8988T (cell line): ENCODE measurements at regions not wholly inside any gene's neighbourhood (a gene's known extent, or its start where the extent isn't known, plus 50 kb on each side); places are given as distances from the start of the nearest gene placed in this dataset.

Experiments used
- DNase-seq: peaks from one replicate; pipeline ENCODE4 v3.0.0; 2011

DNA sequence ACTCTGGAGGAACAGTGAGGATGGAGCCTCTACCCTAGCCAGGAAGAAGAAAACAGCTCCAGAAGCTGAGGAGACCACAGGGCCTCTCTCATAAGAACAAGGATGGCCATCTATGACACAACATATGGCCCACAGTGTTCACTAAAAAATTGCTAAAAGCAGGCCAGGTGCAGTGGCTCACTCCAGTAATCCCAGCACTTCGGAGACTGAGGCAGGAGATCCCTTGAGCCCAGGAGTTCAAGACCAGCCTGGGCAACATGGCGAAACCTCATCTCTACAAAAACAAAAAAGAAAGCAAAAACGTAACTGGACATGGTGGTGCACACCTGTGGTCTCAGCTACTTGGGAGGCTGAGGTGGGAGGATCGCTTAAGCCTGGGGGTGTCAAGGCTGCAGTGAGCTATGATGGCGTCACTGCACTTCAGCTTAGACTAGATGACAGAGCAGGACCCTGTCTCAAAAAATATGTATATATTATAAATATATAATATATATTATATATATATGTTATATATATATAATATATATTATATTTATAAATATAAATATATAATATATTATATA lies 103.1 kb downstream of the TOMM20 start:
- no peak for DNase-seq

DNA sequence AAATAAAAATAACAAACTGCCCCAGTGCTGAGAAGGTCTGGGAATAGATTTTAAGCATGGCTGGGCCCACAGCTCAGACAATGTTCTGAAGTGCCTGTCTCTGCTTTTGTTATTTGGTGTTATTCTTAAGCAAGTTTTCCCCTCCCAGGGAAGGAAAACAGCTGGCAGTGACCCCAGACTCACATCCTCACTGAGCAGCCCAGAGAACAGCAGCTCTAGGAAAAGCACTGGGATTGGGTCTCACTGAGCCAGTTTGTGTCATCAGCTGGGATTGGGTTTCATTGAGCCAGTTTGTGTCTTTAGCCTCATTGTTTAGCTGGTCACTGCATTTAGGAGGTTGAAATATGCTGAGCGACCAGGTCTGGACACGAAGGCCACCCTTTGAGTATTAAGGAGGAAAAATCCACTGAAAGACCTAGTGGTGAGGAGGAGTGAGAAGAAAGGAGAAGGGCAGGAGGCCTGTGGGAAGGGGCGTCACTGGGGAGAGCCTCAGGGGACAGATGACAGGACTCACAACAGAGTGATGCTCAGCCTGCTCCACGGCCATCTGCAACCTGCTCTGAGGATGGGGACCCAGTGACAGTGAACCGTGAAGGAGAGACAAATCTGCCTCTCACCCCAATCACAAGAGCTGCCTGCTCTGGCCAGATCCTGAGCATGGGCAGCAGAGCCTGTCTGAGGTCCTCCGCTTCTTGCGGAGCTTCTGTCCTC lies 103.8 kb downstream of the TOMM20 start:
- DNase-seq = no peak

GRCh38 chr1:235023711-235024439 lies 104.8 kb downstream of the TOMM20 start:
- DNase-seq = no peak

- no peak for DNase-seq
These were observed 105.5 kb downstream of the TOMM20 start for GRCh38 chr1:235022981-235023710.

DNA sequence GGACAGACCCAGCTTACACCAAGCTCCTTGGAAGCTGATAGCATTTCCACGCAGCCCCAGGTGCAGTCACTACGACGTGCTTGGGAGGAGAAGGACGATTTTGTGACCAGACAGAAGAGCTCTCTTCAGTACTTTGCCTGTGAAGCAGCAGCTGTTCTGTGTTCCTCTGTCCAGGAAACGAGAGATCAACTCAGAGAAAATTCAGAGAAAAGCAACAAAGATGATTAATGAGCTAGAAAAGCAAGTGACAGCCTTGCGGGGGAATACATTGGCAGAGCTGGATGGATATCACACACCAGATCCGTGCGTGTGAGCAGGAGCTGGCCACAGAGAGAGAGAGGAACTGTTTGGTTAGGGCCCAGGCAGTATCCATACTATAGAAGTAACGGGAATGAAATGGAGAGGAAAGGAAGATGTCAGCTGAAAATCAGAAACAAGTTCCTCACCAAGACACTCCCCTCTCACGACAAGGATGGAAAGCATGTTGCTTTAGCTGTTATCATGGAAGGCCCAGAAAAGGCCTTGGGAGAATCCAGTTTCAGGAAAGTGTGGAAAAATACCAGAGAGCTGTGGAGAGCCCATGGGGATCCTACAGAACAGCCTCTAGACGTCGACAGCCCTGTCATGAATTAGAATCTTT lies 106.2 kb downstream of the TOMM20 start:
- DNase-seq = no peak

DNA sequence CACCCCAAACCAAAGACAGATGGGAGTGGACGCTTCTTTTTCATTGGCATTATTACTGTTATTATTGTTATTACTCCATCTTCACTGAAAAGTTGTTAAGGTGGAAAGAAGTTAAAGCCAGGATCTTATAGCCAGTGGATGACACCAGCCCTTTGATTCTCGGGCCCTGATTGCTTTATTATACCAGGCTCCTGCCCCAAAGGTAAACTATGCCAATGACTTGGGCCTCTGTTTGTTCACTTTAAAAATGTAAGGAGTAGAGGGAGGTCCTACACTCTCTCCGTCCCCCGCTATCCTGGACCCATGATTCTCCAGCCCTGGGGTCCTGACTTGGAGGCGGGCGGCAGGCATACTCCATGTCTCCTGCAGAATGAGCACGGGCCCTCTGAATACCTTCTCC lies 106.8 kb downstream of the TOMM20 start:
- DNase-seq = no peak

DNA sequence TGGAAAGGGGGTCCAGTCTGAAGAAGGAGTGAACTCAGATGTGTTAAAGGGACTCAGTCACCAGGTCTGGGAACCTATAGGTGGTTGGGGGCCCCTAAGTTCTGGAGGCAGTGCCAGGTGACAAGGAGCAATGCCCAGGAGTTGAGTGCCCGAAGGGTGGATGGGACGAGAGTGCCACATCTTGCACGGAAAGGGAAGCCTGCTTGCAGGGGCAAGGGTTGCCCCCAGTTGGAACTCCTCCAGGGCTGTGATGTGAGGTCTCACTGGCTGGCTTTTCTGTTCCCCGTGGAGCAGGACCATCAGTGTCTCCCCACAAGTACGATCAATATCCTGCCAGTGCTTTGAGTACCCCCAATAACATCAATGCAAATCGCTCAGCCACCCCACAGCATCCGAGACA lies 107.3 kb downstream of the TOMM20 start:
- DNase-seq = no peak

DNA sequence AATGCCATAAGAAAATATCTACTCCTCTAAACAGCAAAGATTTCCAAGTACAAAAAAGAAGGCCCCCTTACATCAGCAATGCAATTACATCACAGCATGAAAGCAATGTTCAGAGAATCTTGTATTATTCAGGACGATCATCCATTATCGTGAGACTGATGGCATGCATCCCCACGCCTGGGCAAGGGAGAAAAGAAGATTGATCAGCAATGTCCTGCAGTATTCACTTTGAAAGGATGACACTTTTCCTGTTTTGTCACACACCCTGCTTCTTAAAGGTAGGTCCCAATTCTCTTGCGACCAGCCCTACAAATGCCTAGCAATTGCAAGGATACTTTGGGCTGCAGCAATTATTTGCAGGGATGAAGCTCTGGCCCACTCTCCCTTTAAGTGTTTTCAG lies 108.7 kb downstream of the TOMM20 start:
- DNase-seq = no peak

DNA sequence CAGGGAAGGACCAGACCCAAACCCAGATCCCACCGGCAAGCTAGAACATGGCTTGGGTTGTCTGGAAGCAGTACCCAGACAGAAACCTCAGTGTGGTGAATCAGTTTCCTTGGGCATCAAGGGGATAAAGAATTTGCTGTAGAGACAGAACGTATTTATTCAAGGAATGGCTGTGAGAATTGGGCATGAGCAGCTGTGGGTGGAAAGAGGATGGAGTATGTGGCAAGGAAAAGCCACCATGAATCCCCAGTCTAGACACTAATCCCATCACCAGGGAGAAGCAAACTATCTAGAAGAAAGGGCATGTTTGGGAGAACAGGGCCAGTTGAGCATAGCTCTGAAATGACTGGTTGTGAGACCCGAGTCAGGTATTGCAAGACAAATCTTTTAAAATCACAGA lies 109.2 kb downstream of the TOMM20 start:
- no peak for DNase-seq

DNA sequence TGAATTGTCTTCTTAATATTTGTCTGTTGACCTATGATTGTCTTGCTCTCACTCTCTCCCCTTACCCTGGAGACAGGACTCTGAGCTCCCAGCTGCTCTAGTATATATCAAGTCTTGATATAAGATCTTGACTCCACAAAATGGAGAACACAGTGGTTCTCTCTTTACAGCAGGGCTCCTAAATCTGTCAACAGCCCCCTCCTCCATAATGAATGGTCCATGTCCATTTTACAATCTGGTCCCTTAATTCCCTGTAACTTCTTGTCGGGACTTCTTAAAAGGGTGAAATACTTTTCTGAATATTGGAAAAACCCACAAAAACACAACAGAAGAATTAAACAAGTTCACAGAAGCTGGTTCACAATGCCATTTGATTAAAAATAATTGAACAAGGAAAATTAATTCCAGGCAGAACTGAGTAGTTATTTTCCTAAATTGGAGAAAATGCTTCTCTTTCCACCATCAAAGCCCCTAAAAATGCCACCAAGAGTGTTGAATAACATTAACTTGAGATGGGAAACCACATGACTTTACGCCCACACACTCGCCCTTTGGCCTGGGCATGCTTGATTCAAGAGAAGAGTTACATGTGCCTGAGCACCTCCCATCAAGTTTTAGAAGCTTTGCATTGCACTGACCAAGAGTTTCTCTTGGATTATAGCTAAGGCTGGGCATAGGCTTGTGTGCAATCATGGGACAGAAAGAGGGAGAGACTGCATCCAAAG lies 109.8 kb downstream of the TOMM20 start:
- DNase-seq = no peak

DNA sequence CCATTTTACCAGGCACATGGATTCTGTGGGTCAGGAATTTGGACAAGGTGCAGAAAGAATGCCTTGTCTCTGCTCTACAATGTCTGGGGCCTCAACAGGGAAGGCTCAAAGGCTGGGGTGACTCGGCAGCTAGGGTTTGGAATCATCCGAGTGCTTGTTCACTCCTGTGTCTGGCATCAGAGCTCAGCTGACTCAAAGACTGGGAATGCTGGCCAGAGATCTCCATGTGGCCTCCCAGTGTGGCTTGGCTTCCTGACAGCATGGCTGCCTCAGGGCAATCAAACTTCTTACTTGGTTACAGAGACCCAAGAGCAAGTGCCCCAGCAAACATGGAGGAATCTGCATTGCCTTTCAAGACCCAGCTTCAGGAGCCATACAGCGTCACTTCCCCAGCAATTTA lies 110.5 kb downstream of the TOMM20 start:
- DNase-seq = no peak

GRCh38 chr1:235017719-235018118 lies 110.9 kb downstream of the TOMM20 start:
- no peak for DNase-seq

- DNase-seq = no peak
These were observed 111.4 kb downstream of the TOMM20 start for GRCh38 chr1:235017191-235017590.

DNA sequence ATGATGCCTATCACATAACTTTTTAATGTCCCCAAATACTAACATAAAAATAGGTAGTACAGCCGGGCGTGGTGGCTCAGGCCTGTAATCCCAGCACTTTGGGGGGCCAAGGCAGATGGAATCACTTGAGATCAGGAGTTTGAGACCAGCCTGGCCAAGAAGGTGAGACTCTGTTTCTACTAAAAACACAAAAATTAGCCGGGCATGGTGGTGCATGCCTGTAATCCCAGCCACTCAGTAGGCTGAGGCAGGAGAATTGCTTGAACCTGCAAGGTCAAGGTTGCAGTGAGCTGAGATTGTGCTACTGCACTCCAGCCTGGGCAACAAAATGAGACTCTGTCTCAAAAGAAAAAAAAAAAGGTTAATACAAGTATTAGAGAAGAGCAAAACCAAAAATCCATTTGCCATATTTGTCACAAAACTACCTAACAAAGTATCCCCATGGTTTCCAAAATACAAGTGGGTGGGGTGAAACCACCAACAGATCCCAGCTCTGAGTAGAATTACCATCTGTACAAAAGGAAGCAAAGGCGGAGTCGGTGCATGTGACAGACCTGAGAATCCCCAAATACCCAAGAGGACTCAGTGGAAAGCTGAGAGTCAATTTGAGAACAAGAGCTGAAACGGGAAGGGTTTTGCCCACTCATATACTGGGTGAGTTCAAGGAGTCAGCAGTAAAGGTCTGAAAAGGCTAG lies 113.2 kb downstream of the TOMM20 start:
- DNase-seq = no peak

- DNase-seq = no peak
These were observed 113.9 kb downstream of the TOMM20 start for GRCh38 chr1:235014756-235015155.

DNA sequence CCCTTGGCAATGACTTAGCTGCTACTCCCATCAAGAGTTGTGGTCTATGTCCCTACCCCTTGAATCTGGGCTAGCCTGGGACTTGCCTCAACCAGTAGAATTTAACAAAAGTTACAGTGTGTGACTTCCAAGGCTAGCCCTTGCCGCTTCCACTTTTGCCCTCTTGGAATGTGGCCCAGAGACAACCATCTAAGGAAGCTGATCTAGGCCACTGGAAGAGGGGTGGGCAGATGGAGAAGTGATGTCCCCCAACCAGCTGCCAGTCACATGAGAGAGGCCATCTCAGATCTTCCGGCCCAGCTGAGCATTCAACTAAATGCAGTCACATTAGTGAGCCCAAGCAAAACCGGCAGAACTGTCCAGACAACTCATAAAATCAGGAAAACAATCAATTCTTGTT lies 115.1 kb downstream of the TOMM20 start:
- DNase-seq = no peak

GRCh38 chr1:235012436-235013210 lies 116.0 kb downstream of the TOMM20 start:
- no peak for DNase-seq

GRCh38 chr1:235011599-235012435 lies 116.8 kb downstream of the TOMM20 start:
- peak; percentile 48 for DNase-seq

- no peak for DNase-seq
These were observed 117.5 kb downstream of the TOMM20 start for GRCh38 chr1:235011064-235011598.
